HepG2 (cell line): ENCODE measurements at regions not wholly inside any gene's neighbourhood (a gene's known extent, or its start where the extent isn't known, plus 50 kb on each side); places are given as distances from the start of the nearest gene placed in this dataset.

Source experiments
- ARNTL ChIP-seq: sonication (generic); formaldehyde crosslinking; IDR thresholded peaks from 2 replicates; pipeline ENCODE4 v1.4.0; 2020; ENCODE audit warnings: mild to moderate bottlenecking, missing genetic modification reagents
- ATAD3A ChIP-seq: sonication (generic); formaldehyde crosslinking; IDR thresholded peaks from 2 replicates; pipeline ENCODE4 v1.4.0; 2020; ENCODE audit warnings: missing genetic modification reagents
- BCL6 ChIP-seq: IDR thresholded peaks from 2 replicates; pipeline ENCODE4 v1.6.1; 2016; ENCODE audit warnings: missing genetic modification reagents, missing compliant biosample characterization
- EZH2 ChIP-seq: conservative IDR thresholded peaks from 2 replicates; pipeline ENCODE4 v1.6.1; 2012; ENCODE audit warnings: mild to moderate bottlenecking, low read depth, low read length, moderate library complexity
- FOXO4 ChIP-seq: sonication (generic); formaldehyde crosslinking; conservative IDR thresholded peaks from 2 replicates; pipeline ENCODE4 v1.8.1; 2023; ENCODE audit warnings: missing genetic modification reagents
- HES4 ChIP-seq: sonication (generic); formaldehyde crosslinking; IDR thresholded peaks from 2 replicates; pipeline ENCODE4 v1.9.0; 2021; ENCODE audit warnings: mild to moderate bottlenecking, missing genetic modification reagents, borderline replicate concordance
- ISX ChIP-seq: sonication (generic); formaldehyde crosslinking; conservative IDR thresholded peaks from 2 replicates; pipeline ENCODE4 v1.5.0; 2020; ENCODE audit warnings: missing genetic modification reagents
- KLF9 ChIP-seq: IDR thresholded peaks from 2 replicates; pipeline ENCODE4 v1.6.1; 2016; ENCODE audit warnings: low read depth
- LCORL ChIP-seq, 2 experiments: fragments of 450-650 bp in 1 of 2; sonication (generic) in 1 of 2; formaldehyde crosslinking in 1 of 2; IDR thresholded peaks; 2 replicates each; pipeline versions ENCODE4 v1.5.0 to v1.6.1; 2017 to 2020; ENCODE audit warnings: antibody characterized with exemption in 1 of 2, missing genetic modification reagents in 1 of 2
- MTERF4 ChIP-seq: sonication (generic); formaldehyde crosslinking; IDR thresholded peaks from 2 replicates; pipeline ENCODE4 v1.8.0; 2023; ENCODE audit warnings: mild to moderate bottlenecking, missing genetic modification reagents
- NFE2L2 ChIP-seq: fragments of 150-350 bp; IDR thresholded peaks from 2 replicates; pipeline ENCODE4 v1.6.1; 2014; ENCODE audit warnings: low read length
- PBX3 ChIP-seq: sonication (generic); formaldehyde crosslinking; IDR thresholded peaks from 2 replicates; pipeline ENCODE4 v1.8.1; 2023; ENCODE audit warnings: missing genetic modification reagents, inconsistent platforms, borderline replicate concordance
- RAD51 ChIP-seq: fragments of 450-650 bp; IDR thresholded peaks from 2 replicates; pipeline ENCODE4 v1.6.1; 2016; ENCODE audit warnings: borderline replicate concordance
- ZBTB38 ChIP-seq: sonication (generic); formaldehyde crosslinking; IDR thresholded peaks from 2 replicates; pipeline ENCODE4 v1.5.1; 2020; ENCODE audit warnings: mild to moderate bottlenecking, missing genetic modification reagents
- ZBTB42 ChIP-seq: sonication (generic); formaldehyde crosslinking; IDR thresholded peaks from 2 replicates; pipeline ENCODE4 v1.5.0; 2020; ENCODE audit warnings: mild to moderate bottlenecking, missing genetic modification reagents
- ZFYVE20 ChIP-seq: sonication (generic); formaldehyde crosslinking; IDR thresholded peaks from 2 replicates; pipeline ENCODE4 v1.8.0; 2023; ENCODE audit warnings: low read depth, mild to moderate bottlenecking, moderate library complexity, missing genetic modification reagents, borderline replicate concordance
- ZNF18 ChIP-seq: sonication (generic); formaldehyde crosslinking; IDR thresholded peaks from 2 replicates; pipeline ENCODE4 v1.8.0; 2022; ENCODE audit warnings: mild to moderate bottlenecking, missing genetic modification reagents; ENCODE audit not compliant: insufficient replicate concordance
- ZNF230 ChIP-seq: sonication (generic); formaldehyde crosslinking; IDR thresholded peaks from 2 replicates; pipeline ENCODE4 v1.4.0; 2020; ENCODE audit warnings: mild to moderate bottlenecking, missing genetic modification reagents
- ZNF430 ChIP-seq: sonication (generic); formaldehyde crosslinking; IDR thresholded peaks from 2 replicates; pipeline ENCODE4 v1.9.0; 2021; ENCODE audit warnings: mild to moderate bottlenecking, missing genetic modification reagents
- ZNF44 ChIP-seq: sonication (generic); formaldehyde crosslinking; IDR thresholded peaks from 2 replicates; pipeline ENCODE4 v1.5.1; 2020; ENCODE audit warnings: mild to moderate bottlenecking, missing genetic modification reagents
- ZNF441 ChIP-seq: sonication (generic); formaldehyde crosslinking; IDR thresholded peaks from 2 replicates; pipeline ENCODE4 v1.7.0; 2021; ENCODE audit warnings: missing genetic modification reagents, borderline replicate concordance
- ZNF549 ChIP-seq: sonication (generic); formaldehyde crosslinking; IDR thresholded peaks from 2 replicates; pipeline ENCODE4 v1.5.0; 2020; ENCODE audit warnings: missing genetic modification reagents
- ZNF567 ChIP-seq: sonication (generic); formaldehyde crosslinking; IDR thresholded peaks from 2 replicates; pipeline ENCODE4 v1.8.1; 2023; ENCODE audit warnings: mild to moderate bottlenecking, missing genetic modification reagents, borderline replicate concordance
- ZNF670 ChIP-seq: sonication (generic); formaldehyde crosslinking; IDR thresholded peaks from 2 replicates; pipeline ENCODE4 v1.8.0; 2022; ENCODE audit warnings: mild to moderate bottlenecking, missing genetic modification reagents, borderline replicate concordance
- ZNF761 ChIP-seq: sonication (generic); formaldehyde crosslinking; conservative IDR thresholded peaks from 2 replicates; pipeline ENCODE4 v1.4.0; 2020; ENCODE audit warnings: mild to moderate bottlenecking, missing genetic modification reagents
- ZSCAN29 ChIP-seq: sonication (generic); formaldehyde crosslinking; conservative IDR thresholded peaks from 2 replicates; pipeline ENCODE4 v1.4.0; 2020; ENCODE audit warnings: mild to moderate bottlenecking, missing genetic modification reagents

- TF ChIP-seq ZNF18 (CRISPR knock-in tag): no peak
- no peak for TF ChIP-seq ZNF567
- TF ChIP-seq EZH2: no peak
- TF ChIP-seq ZNF430 (CRISPR knock-in tag): no peak
- TF ChIP-seq MTERF4 (CRISPR knock-in tag): no peak
- no peak for TF ChIP-seq ZNF441 (CRISPR knock-in tag)
- no peak for TF ChIP-seq ARNTL
- TF ChIP-seq ATAD3A (CRISPR knock-in tag): no peak
- peak; percentile 86 for TF ChIP-seq ZNF761
- TF ChIP-seq ZNF230 (CRISPR knock-in tag): no peak
- no peak for TF ChIP-seq ZFYVE20 (CRISPR knock-in tag)
- no peak for TF ChIP-seq ZNF549 (CRISPR knock-in tag)
- no peak for TF ChIP-seq ZBTB42 (CRISPR knock-in tag)
- no peak for TF ChIP-seq PBX3 (CRISPR knock-in tag)
- TF ChIP-seq ISX (CRISPR knock-in tag): no peak
- no peak for TF ChIP-seq ZNF670 (CRISPR knock-in tag)
- no peak for TF ChIP-seq LCORL (IDR thresholded peaks at IDR 0.05)
- TF ChIP-seq LCORL (CRISPR knock-in tag; IDR thresholded peaks at IDR 0.05): no peak
- TF ChIP-seq NFE2L2: no peak
- peak; percentile 83 for TF ChIP-seq ZBTB38
- no peak for TF ChIP-seq KLF9 (CRISPR knock-in tag)
- TF ChIP-seq RAD51: no peak
- TF ChIP-seq ZNF44: no peak
- no peak for TF ChIP-seq BCL6 (CRISPR knock-in tag)
- TF ChIP-seq ZSCAN29 (CRISPR knock-in tag): no peak
- no peak for TF ChIP-seq HES4 (CRISPR knock-in tag)
- no peak for TF ChIP-seq FOXO4
Measured at GRCh38 chr14:100398044-100398443, 74.9 kb downstream of the SLC25A47 start (continued).
